ENCODE measurements at regions not wholly inside any gene's neighbourhood (a gene's known extent, or its start where the extent isn't known, plus 50 kb on each side); places are given as distances from the start of the nearest gene placed in this dataset.

DNA sequence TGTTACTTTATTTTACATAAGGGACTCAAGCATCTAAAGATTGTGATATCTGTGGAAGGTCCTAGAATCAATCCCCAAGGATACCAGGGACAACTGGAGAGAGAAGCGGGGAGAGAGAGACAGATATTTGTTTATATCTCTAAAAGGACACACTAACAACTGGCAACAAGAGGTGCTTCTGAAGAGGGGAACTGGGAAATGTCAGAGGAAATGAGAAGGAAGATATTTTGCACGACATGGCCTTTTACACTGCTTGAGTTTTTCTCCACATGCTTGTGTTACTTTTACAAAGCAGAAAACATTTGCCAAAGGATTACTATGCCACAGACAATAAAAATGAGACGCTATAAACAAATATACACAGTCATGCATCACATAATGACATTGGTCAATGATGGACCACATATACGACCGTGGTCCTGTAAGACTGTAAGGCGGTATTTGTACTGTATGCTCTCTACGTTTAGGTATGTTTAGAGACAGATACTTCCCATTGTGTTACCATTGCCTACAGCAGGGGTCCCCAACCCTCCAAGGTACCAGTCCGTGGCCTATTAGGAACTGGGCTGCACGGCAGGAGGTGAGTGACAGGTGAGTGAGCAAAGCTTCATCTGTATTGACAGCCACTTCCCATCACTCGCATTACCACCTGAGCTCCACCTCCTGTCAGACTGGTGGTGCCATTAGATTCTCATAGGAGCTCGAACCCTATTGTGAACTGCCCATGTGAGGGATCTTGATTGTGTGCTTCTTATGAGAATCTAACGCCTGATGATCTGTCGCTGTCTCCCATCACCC, 64.6 kb upstream of the PTPN1 start (continued):
- TF ChIP-seq, protein P1, sequence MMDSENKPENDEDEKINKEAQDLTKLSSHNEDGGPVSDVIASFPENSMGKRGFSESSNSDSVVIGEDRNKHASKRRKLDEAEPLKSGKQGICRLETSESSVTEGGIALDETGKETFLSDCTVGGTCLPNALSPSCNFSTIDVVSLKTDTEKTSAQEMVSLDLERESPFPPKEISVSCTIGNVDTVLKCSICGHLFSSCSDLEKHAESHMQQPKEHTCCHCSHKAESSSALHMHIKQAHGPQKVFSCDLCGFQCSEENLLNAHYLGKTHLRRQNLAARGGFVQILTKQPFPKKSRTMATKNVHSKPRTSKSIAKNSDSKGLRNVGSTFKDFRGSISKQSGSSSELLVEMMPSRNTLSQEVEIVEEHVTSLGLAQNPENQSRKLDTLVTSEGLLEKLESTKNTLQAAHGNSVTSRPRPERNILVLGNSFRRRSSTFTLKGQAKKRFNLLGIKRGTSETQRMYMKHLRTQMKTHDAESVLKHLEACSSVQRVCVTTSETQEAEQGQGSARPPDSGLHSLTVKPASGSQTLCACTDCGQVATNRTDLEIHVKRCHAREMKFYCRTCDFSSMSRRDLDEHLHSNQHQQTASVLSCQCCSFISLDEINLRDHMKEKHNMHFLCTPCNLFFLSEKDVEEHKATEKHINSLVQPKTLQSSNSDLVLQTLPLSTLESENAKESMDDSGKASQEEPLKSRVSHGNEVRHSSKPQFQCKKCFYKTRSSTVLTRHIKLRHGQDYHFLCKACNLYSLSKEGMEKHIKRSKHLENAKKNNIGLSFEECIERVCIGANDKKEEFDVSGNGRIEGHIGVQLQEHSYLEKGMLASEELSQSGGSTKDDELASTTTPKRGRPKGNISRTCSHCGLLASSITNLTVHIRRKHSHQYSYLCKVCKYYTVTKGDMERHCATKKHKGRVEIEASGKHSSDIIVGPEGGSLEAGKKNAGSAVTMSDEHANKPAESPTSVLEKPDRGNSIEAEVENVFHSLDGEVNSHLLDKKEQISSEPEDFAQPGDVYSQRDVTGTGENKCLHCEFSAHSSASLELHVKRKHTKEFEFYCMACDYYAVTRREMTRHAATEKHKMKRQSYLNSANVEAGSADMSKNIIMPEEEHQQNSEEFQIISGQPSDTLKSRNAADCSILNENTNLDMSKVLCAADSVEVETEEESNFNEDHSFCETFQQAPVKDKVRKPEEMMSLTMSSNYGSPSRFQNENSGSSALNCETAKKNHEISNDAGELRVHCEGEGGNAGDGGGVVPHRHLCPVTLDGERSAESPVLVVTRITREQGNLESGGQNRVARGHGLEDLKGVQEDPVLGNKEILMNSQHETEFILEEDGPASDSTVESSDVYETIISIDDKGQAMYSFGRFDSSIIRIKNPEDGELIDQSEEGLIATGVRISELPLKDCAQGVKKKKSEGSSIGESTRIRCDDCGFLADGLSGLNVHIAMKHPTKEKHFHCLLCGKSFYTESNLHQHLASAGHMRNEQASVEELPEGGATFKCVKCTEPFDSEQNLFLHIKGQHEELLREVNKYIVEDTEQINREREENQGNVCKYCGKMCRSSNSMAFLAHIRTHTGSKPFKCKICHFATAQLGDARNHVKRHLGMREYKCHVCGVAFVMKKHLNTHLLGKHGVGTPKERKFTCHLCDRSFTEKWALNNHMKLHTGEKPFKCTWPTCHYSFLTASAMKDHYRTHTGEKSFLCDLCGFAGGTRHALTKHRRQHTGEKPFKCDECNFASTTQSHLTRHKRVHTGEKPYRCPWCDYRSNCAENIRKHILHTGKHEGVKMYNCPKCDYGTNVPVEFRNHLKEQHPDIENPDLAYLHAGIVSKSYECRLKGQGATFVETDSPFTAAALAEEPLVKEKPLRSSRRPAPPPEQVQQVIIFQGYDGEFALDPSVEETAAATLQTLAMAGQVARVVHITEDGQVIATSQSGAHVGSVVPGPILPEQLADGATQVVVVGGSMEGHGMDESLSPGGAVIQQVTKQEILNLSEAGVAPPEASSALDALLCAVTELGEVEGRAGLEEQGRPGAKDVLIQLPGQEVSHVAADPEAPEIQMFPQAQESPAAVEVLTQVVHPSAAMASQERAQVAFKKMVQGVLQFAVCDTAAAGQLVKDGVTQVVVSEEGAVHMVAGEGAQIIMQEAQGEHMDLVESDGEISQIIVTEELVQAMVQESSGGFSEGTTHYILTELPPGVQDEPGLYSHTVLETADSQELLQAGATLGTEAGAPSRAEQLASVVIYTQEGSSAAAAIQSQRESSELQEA (IDR thresholded peaks at IDR 0.05; ENCODE audit: low read depth) = no peak
- TF ChIP-seq MEIS2 (IDR thresholded peaks at IDR 0.05; ENCODE audit: partially characterized antibody) (peak; percentile 7), TEAD1 (CRISPR knock-in tag; IDR thresholded peaks at IDR 0.05) (no peak), MXI1 (IDR thresholded peaks at IDR 0.05; ENCODE audit: low read depth, low read length) (no peak), FOXK1 (CRISPR knock-in tag; IDR thresholded peaks at IDR 0.05; ENCODE audit: borderline replicate concordance) (no peak), SLC30A9 (CRISPR knock-in tag; IDR thresholded peaks at IDR 0.05) (no peak), RAD21 (CRISPR knock-in tag; conservative IDR thresholded peaks at IDR 0.05 in 1 of 2, IDR thresholded peaks at IDR 0.05 in 1 of 2) (no peak)
- TF ChIP-seq, protein P2, sequence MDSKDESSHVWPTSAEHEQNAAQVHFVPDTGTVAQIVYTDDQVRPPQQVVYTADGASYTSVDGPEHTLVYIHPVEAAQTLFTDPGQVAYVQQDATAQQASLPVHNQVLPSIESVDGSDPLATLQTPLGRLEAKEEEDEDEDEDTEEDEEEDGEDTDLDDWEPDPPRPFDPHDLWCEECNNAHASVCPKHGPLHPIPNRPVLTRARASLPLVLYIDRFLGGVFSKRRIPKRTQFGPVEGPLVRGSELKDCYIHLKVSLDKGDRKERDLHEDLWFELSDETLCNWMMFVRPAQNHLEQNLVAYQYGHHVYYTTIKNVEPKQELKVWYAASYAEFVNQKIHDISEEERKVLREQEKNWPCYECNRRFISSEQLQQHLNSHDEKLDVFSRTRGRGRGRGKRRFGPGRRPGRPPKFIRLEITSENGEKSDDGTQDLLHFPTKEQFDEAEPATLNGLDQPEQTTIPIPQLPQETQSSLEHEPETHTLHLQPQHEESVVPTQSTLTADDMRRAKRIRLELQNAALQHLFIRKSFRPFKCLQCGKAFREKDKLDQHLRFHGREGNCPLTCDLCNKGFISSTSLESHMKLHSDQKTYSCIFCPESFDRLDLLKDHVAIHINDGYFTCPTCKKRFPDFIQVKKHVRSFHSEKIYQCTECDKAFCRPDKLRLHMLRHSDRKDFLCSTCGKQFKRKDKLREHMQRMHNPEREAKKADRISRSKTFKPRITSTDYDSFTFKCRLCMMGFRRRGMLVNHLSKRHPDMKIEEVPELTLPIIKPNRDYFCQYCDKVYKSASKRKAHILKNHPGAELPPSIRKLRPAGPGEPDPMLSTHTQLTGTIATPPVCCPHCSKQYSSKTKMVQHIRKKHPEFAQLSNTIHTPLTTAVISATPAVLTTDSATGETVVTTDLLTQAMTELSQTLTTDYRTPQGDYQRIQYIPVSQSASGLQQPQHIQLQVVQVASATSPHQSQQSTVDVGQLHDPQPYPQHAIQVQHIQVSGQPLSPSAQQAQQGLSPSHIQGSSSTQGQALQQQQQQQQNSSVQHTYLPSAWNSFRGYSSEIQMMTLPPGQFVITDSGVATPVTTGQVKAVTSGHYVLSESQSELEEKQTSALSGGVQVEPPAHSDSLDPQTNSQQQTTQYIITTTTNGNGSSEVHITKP (IDR thresholded peaks at IDR 0.05; ENCODE audit: partially characterized antibody) = no peak
- TF ChIP-seq, protein P3, sequence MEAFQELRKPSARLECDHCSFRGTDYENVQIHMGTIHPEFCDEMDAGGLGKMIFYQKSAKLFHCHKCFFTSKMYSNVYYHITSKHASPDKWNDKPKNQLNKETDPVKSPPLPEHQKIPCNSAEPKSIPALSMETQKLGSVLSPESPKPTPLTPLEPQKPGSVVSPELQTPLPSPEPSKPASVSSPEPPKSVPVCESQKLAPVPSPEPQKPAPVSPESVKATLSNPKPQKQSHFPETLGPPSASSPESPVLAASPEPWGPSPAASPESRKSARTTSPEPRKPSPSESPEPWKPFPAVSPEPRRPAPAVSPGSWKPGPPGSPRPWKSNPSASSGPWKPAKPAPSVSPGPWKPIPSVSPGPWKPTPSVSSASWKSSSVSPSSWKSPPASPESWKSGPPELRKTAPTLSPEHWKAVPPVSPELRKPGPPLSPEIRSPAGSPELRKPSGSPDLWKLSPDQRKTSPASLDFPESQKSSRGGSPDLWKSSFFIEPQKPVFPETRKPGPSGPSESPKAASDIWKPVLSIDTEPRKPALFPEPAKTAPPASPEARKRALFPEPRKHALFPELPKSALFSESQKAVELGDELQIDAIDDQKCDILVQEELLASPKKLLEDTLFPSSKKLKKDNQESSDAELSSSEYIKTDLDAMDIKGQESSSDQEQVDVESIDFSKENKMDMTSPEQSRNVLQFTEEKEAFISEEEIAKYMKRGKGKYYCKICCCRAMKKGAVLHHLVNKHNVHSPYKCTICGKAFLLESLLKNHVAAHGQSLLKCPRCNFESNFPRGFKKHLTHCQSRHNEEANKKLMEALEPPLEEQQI (IDR thresholded peaks at IDR 0.05) = no peak
- TF ChIP-seq, protein P4, sequence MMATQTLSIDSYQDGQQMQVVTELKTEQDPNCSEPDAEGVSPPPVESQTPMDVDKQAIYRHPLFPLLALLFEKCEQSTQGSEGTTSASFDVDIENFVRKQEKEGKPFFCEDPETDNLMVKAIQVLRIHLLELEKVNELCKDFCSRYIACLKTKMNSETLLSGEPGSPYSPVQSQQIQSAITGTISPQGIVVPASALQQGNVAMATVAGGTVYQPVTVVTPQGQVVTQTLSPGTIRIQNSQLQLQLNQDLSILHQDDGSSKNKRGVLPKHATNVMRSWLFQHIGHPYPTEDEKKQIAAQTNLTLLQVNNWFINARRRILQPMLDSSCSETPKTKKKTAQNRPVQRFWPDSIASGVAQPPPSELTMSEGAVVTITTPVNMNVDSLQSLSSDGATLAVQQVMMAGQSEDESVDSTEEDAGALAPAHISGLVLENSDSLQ (IDR thresholded peaks at IDR 0.05) = 0 out of 2 replicates have a peak, but pooled peaks have one; percentile 37

Data from K562 (cell line).